Dermis microvascular lymphatic vessel endothelial cell (primary cell): ENCODE measurements at regions not wholly inside any gene's neighbourhood (a gene's known extent, or its start where the extent isn't known, plus 50 kb on each side); places are given as distances from the start of the nearest gene placed in this dataset.
A peak's percentile ranks its signal among the peaks of the same experiment; 100 is the strongest.

Experiments used
- DNase-seq, 2 donors: peaks; one replicate each; pipeline versions ENCODE4 v3.0.0 to v3.0.0-alpha.2; 2010; ENCODE audit warnings: low read depth in 2 of 2

GRCh38 chr1:51025374-51025773, 55.3 kb downstream of the CDKN2C start:
- no peak for DNase-seq

DNA sequence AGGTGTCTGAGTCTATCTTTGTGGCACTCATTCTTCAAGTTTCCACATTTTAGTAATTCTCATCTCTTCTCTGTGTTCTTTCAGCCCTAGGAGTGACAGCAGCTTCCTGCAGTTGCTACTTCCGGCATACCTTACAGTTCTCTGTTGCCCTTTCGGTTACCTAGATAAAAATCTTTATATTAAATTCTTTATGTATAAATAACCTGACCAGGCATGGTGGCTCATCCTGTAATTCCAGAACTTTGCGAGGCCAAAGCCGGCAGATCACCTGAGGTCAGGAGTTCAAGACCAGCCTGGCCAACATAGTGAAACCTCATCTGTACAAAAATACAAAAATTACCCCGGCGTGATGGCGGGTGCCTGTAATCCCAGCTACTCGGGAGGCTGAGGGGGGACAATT, 62.9 kb downstream of the CDKN2C start:
- DNase-seq: no peak

- no peak for DNase-seq
Measured at GRCh38 chr1:51044199-51044598, 57.8 kb upstream of the C1orf185 start.

DNA sequence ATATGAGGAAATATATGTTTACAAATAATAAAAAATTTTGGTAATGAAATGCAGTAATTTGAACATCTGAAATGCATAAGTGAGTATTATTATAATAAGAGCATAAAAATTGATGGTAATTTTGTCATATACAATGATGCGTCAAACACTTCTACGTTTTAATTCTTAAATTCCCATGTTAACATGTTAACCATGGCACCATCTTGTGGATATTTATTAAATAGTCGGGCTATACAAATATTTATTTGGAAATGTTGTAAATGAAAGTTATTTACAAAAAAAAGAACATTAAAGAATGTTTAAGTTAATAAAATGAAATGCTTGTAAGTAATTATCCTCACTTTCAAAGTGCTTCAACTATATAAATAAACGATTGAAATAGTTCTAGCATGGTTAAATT, 57.2 kb upstream of the C1orf185 start:
- DNase-seq: peak; percentile 10 to 15

GRCh38 chr1:51048021-51048420, 54.0 kb upstream of the C1orf185 start:
- DNase-seq: no peak

- DNase-seq: no peak
Measured at GRCh38 chr1:51048670-51049069, 53.4 kb upstream of the C1orf185 start.
